ENCODE measurements at regions not wholly inside any gene's neighbourhood (a gene's known extent, or its start where the extent isn't known, plus 50 kb on each side); places are given as distances from the start of the nearest gene placed in this dataset.

DNA sequence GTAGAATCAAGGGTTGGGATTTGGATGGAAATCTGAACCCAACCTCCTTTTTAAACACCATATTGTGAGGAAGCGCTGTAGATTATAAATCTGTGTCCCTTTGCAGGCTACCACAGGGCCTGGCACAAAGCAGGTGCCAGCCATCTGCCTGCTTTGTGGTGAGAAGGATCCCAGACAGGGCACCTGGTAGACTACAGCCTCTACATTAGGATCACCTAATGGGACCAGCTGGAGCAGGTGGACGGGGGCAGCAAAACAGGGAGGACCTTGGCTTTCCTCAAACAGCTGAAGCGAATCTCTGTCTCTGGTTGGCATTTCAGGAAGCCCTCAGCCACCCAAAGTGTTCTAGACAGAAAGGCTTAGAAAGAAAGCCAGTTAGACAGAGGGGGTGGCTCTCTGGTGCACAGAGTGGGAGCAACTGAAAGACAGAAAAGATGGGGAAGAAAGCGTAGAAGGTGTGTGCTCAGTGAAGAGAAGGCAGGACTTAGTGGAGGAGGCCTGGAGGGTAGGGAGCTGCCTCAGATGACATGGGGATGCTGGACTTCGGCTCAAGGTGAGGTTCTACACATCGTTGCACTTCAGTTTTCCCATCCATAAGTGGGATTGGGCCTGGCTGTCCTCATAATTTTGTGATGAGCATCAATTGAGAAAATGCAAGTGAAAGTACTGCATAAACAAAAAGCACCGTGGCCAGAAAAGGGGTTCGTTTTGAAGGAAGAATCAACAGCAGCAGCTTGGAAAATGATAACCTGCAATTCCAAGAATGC is 350.8 kb downstream of the CYRIA start:
- TF ChIP-seq POLR2A (IDR thresholded peaks at IDR 0.05; ENCODE audit: control extremely low read depth in 1 of 2, low read depth in 2 of 2, low read length in 2 of 2) (no peak), TBP (IDR thresholded peaks at IDR 0.05; ENCODE audit: low read depth, low read length) (no peak), TEAD4 (IDR thresholded peaks at IDR 0.05; ENCODE audit: low read depth, low read length) (no peak), KDM1A (IDR thresholded peaks at IDR 0.05; ENCODE audit: borderline replicate concordance, low read length) (no peak)
- TF ChIP-seq, protein P1, sequence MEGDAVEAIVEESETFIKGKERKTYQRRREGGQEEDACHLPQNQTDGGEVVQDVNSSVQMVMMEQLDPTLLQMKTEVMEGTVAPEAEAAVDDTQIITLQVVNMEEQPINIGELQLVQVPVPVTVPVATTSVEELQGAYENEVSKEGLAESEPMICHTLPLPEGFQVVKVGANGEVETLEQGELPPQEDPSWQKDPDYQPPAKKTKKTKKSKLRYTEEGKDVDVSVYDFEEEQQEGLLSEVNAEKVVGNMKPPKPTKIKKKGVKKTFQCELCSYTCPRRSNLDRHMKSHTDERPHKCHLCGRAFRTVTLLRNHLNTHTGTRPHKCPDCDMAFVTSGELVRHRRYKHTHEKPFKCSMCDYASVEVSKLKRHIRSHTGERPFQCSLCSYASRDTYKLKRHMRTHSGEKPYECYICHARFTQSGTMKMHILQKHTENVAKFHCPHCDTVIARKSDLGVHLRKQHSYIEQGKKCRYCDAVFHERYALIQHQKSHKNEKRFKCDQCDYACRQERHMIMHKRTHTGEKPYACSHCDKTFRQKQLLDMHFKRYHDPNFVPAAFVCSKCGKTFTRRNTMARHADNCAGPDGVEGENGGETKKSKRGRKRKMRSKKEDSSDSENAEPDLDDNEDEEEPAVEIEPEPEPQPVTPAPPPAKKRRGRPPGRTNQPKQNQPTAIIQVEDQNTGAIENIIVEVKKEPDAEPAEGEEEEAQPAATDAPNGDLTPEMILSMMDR (IDR thresholded peaks at IDR 0.05; ENCODE audit: control extremely low read depth in 1 of 3, insufficient read depth in 1 of 3, low read depth in 1 of 3, low read length in 3 of 3) = no peak
- TF ChIP-seq, protein P2, sequence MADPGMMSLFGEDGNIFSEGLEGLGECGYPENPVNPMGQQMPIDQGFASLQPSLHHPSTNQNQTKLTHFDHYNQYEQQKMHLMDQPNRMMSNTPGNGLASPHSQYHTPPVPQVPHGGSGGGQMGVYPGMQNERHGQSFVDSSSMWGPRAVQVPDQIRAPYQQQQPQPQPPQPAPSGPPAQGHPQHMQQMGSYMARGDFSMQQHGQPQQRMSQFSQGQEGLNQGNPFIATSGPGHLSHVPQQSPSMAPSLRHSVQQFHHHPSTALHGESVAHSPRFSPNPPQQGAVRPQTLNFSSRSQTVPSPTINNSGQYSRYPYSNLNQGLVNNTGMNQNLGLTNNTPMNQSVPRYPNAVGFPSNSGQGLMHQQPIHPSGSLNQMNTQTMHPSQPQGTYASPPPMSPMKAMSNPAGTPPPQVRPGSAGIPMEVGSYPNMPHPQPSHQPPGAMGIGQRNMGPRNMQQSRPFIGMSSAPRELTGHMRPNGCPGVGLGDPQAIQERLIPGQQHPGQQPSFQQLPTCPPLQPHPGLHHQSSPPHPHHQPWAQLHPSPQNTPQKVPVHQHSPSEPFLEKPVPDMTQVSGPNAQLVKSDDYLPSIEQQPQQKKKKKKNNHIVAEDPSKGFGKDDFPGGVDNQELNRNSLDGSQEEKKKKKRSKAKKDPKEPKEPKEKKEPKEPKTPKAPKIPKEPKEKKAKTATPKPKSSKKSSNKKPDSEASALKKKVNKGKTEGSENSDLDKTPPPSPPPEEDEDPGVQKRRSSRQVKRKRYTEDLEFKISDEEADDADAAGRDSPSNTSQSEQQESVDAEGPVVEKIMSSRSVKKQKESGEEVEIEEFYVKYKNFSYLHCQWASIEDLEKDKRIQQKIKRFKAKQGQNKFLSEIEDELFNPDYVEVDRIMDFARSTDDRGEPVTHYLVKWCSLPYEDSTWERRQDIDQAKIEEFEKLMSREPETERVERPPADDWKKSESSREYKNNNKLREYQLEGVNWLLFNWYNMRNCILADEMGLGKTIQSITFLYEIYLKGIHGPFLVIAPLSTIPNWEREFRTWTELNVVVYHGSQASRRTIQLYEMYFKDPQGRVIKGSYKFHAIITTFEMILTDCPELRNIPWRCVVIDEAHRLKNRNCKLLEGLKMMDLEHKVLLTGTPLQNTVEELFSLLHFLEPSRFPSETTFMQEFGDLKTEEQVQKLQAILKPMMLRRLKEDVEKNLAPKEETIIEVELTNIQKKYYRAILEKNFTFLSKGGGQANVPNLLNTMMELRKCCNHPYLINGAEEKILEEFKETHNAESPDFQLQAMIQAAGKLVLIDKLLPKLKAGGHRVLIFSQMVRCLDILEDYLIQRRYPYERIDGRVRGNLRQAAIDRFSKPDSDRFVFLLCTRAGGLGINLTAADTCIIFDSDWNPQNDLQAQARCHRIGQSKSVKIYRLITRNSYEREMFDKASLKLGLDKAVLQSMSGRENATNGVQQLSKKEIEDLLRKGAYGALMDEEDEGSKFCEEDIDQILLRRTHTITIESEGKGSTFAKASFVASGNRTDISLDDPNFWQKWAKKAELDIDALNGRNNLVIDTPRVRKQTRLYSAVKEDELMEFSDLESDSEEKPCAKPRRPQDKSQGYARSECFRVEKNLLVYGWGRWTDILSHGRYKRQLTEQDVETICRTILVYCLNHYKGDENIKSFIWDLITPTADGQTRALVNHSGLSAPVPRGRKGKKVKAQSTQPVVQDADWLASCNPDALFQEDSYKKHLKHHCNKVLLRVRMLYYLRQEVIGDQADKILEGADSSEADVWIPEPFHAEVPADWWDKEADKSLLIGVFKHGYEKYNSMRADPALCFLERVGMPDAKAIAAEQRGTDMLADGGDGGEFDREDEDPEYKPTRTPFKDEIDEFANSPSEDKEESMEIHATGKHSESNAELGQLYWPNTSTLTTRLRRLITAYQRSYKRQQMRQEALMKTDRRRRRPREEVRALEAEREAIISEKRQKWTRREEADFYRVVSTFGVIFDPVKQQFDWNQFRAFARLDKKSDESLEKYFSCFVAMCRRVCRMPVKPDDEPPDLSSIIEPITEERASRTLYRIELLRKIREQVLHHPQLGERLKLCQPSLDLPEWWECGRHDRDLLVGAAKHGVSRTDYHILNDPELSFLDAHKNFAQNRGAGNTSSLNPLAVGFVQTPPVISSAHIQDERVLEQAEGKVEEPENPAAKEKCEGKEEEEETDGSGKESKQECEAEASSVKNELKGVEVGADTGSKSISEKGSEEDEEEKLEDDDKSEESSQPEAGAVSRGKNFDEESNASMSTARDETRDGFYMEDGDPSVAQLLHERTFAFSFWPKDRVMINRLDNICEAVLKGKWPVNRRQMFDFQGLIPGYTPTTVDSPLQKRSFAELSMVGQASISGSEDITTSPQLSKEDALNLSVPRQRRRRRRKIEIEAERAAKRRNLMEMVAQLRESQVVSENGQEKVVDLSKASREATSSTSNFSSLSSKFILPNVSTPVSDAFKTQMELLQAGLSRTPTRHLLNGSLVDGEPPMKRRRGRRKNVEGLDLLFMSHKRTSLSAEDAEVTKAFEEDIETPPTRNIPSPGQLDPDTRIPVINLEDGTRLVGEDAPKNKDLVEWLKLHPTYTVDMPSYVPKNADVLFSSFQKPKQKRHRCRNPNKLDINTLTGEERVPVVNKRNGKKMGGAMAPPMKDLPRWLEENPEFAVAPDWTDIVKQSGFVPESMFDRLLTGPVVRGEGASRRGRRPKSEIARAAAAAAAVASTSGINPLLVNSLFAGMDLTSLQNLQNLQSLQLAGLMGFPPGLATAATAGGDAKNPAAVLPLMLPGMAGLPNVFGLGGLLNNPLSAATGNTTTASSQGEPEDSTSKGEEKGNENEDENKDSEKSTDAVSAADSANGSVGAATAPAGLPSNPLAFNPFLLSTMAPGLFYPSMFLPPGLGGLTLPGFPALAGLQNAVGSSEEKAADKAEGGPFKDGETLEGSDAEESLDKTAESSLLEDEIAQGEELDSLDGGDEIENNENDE (IDR thresholded peaks at IDR 0.05; ENCODE audit: insufficient replicate concordance, low read length) = no peak
- TF ChIP-seq, protein P3, sequence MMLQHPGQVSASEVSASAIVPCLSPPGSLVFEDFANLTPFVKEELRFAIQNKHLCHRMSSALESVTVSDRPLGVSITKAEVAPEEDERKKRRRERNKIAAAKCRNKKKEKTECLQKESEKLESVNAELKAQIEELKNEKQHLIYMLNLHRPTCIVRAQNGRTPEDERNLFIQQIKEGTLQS (IDR thresholded peaks at IDR 0.05; ENCODE audit: insufficient read depth, low read depth, low read length) = no peak

Data from H1 (cell line).